Umbilical cord (tissue), 1 donor: ENCODE measurements at regions not wholly inside any gene's neighbourhood (a gene's known extent, or its start where the extent isn't known, plus 50 kb on each side); places are given as distances from the start of the nearest gene placed in this dataset.

Source experiments
- DNase-seq: peaks from one replicate; pipeline ENCODE4 v3.0.0-alpha.2; 2015; ENCODE audit warnings: low spot score

GRCh38 chr10:124184208-124184830 lies 90.9 kb upstream of the CHST15 start:
- no peak for DNase-seq

- no peak for DNase-seq
Observed at GRCh38 chr10:124183617-124184016, 90.2 kb upstream of the CHST15 start.

GRCh38 chr10:124182088-124182541 lies 88.7 kb upstream of the CHST15 start:
- DNase-seq = no peak

- no peak for DNase-seq
Observed at GRCh38 chr10:124181656-124182055, 88.3 kb upstream of the CHST15 start.

- peak; percentile 22 for DNase-seq
Observed at GRCh38 chr10:124180947-124181549, 87.7 kb upstream of the CHST15 start.

GRCh38 chr10:124180044-124180745 lies 86.8 kb upstream of the CHST15 start:
- DNase-seq = no peak

- no peak for DNase-seq
Observed at GRCh38 chr10:124179308-124180043, 86.1 kb upstream of the CHST15 start.

GRCh38 chr10:124177180-124177518 lies 83.8 kb upstream of the CHST15 start:
- DNase-seq = no peak

DNA sequence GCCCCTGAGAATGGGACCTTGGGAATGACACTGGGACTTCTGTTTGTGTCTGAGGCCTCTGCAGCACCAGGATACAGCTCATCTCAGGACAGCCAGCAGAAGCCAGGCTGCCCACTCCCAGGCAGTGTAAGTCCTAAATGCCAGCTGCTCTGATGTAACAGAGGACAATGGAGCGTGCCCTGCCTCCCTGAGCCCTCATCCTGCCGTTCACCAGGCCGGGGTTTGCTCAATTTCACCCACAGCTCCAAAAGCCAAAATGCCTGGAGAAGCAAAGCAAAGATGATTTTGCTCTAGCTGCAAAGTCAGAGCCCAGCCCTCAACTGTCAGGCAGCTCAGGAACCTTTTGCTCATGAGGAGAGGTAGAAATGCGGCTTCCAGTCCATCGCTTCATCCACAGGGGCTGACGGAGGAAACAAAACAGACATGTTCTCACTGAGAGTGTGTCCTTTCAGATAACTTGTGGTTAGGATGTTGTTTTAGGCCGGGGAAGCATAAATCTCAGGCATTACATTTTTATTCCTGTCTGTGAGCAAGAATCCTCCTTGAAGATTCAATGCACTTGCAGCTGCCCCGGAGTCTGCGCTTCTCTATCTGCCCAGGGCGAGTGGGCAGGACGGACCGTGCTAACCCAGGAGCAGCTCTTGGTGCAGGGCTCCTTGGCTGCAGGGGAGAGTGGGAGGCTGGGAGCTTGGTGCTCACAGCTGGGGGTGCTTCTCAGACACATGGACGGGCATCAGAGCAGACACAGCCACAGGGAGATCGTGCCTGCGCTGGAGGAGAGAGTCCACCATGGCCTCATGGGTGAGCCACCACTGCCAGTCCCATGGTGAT lies 83.2 kb upstream of the CHST15 start:
- peak; percentile 94 for DNase-seq

GRCh38 chr10:124175701-124176348 lies 82.4 kb upstream of the CHST15 start:
- DNase-seq = no peak

- DNase-seq = no peak
Observed at GRCh38 chr10:124174673-124175645, 81.6 kb upstream of the CHST15 start.

GRCh38 chr10:124174071-124174566 lies 80.7 kb upstream of the CHST15 start:
- no peak for DNase-seq

DNA sequence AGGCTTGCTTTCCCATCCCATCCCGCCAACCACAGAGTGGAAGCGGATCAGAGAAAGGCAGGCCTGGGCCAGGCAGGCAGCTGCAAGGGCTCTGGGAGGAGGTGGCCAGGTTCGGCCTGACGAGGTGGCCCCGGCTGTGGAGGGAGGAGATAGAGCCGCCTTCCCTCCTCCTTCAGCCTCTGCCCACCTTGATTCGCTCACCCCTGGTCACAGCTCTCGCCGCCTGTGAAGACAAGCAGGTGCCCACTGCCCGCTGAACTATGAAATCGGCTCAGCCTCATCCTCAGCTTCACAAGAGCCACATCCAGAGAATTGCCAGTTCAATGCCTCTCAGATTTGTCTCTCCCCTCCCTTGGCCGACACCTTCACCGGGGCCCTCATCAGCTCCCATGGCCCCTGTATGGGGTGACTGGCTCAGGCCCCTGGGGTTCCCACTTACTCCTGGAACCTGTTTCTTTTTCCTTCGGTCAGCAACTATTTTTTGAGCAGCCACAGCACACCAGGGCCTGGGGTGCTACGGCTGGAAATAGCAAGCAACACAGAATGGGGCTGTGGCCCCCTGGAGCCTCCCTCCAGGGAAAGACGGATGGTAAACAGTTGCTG lies 80.0 kb upstream of the CHST15 start:
- DNase-seq = no peak

GRCh38 chr10:124172181-124172916 lies 79.0 kb upstream of the CHST15 start:
- DNase-seq = no peak

DNA sequence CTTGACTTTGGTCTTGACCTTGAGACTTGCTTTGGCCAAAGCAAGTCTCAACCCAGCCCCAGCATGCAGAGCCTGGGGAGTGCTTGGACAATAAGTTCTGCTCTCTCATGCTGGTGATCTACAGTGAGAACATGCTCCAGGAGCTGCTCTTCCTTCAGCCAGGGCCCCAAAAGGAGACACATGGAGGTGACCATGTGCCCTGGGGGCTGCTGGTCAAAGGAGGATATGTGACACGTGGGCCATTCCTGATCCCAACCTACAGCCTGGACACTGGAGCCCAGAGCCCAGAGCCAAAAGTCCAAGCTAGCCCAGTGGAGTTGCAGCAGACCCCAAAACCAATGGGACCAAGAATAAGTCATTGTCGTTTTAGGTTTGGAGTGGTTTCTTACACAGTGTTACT lies 78.2 kb upstream of the CHST15 start:
- no peak for DNase-seq

DNA sequence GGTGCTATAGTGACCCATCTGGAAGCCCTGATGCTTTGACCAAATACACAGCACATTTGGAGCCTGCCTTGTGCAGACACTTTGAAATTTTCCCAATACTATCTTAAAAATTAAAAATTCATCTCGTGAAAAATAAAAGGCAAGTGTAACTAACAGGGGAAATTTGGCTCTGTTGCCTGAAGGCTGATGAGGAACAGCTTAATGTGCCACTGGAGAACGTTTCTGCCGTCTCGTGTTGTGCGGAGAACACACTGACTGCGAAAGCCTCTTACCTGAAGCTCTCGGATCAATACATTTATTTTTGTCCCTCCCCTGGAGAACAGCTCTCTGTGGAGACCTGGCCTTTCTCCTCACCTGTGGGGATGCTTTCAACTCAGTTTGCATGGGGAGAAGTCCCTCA lies 77.2 kb upstream of the CHST15 start:
- DNase-seq = no peak

- DNase-seq = no peak
Observed at GRCh38 chr10:124168991-124169802, 75.8 kb upstream of the CHST15 start.

- DNase-seq = no peak
Observed at GRCh38 chr10:124168581-124168980, 75.2 kb upstream of the CHST15 start.
